ENCODE measurements at regions not wholly inside any gene's neighbourhood (a gene's known extent, or its start where the extent isn't known, plus 50 kb on each side); places are given as distances from the start of the nearest gene placed in this dataset.

- Histone ChIP-seq H3K27me3 (ENCODE audit: control insufficient read depth in 1 of 2, insufficient read depth in 2 of 2, low read length in 2 of 2) (no peaks in the 10 kb centered on the region), H3K9ac (ENCODE audit: low read depth in 1 of 2, low read length in 2 of 2) (no peak overlapping the region), H3K27ac (ENCODE audit: low read depth, low read length) (no peak overlapping the region), H3K36me3 (ENCODE audit: control insufficient read depth in 1 of 2, insufficient read depth in 2 of 2, low read length in 2 of 2) (no peaks in the 10 kb centered on the region), H3K4me1 (ENCODE audit: control insufficient read depth in 1 of 2, insufficient read depth in 2 of 2, low read length in 2 of 2) (no peaks in the 10 kb centered on the region), H3K9me3 (ENCODE audit: control insufficient read depth in 1 of 2, low read length in 2 of 2) (no peaks in the 10 kb centered on the region), H3K4me3 (ENCODE audit: low read depth in 1 of 2, low read length in 2 of 2) (no peak overlapping the region)
Observed at GRCh38 chr2:181143790-181144300, 163.4 kb downstream of the UBE2E3 start.

GRCh38 chr2:181145645-181146044, 165.2 kb downstream of the UBE2E3 start:
- Histone ChIP-seq H3K4me3 (ENCODE audit: low read depth in 1 of 2, low read length in 2 of 2) (no peak overlapping the region), H3K27ac (ENCODE audit: low read depth, low read length) (no peak overlapping the region), H3K9me3 (ENCODE audit: control insufficient read depth in 1 of 2, low read length in 2 of 2) (no peaks in the 10 kb centered on the region), H3K9ac (ENCODE audit: low read depth in 1 of 2, low read length in 2 of 2) (no peak overlapping the region), H3K4me1 (ENCODE audit: control insufficient read depth in 1 of 2, insufficient read depth in 2 of 2, low read length in 2 of 2) (no peaks in the 10 kb centered on the region), H3K36me3 (ENCODE audit: control insufficient read depth in 1 of 2, insufficient read depth in 2 of 2, low read length in 2 of 2) (no peaks in the 10 kb centered on the region), H3K27me3 (ENCODE audit: control insufficient read depth in 1 of 2, insufficient read depth in 2 of 2, low read length in 2 of 2) (no peaks in the 10 kb centered on the region)

GRCh38 chr2:181146171-181146570, 165.8 kb downstream of the UBE2E3 start:
- no peaks in the 10 kb centered on the region for H3K4me1 ChIP-seq (ENCODE audit: control insufficient read depth in 1 of 2, insufficient read depth in 2 of 2, low read length in 2 of 2)
- H3K36me3 ChIP-seq (ENCODE audit: control insufficient read depth in 1 of 2, insufficient read depth in 2 of 2, low read length in 2 of 2) = no peaks in the 10 kb centered on the region
- H3K27me3 ChIP-seq (ENCODE audit: control insufficient read depth in 1 of 2, insufficient read depth in 2 of 2, low read length in 2 of 2) = no peaks in the 10 kb centered on the region
- no peak overlapping the region for H3K27ac ChIP-seq (ENCODE audit: low read depth, low read length)
- H3K4me3 ChIP-seq (ENCODE audit: low read depth in 1 of 2, low read length in 2 of 2) = no peak overlapping the region
- no peak overlapping the region for H3K9ac ChIP-seq (ENCODE audit: low read depth in 1 of 2, low read length in 2 of 2)
- H3K9me3 ChIP-seq (ENCODE audit: control insufficient read depth in 1 of 2, low read length in 2 of 2) = no peaks in the 10 kb centered on the region

GRCh38 chr2:181149056-181149455, 168.7 kb downstream of the UBE2E3 start:
- H3K27me3 ChIP-seq (ENCODE audit: control insufficient read depth in 1 of 2, insufficient read depth in 2 of 2, low read length in 2 of 2) = no peaks in the 10 kb centered on the region
- H3K36me3 ChIP-seq (ENCODE audit: control insufficient read depth in 1 of 2, insufficient read depth in 2 of 2, low read length in 2 of 2) = no peaks in the 10 kb centered on the region
- H3K4me3 ChIP-seq (ENCODE audit: low read depth in 1 of 2, low read length in 2 of 2) = no peak overlapping the region
- no peaks in the 10 kb centered on the region for H3K4me1 ChIP-seq (ENCODE audit: control insufficient read depth in 1 of 2, insufficient read depth in 2 of 2, low read length in 2 of 2)
- no peak overlapping the region for H3K27ac ChIP-seq (ENCODE audit: low read depth, low read length)
- no peak overlapping the region for H3K9ac ChIP-seq (ENCODE audit: low read depth in 1 of 2, low read length in 2 of 2)
- H3K9me3 ChIP-seq (ENCODE audit: control insufficient read depth in 1 of 2, low read length in 2 of 2) = no peaks in the 10 kb centered on the region

- H3K27me3 ChIP-seq (ENCODE audit: control insufficient read depth in 1 of 2, insufficient read depth in 2 of 2, low read length in 2 of 2) = no peaks in the 10 kb centered on the region
- H3K36me3 ChIP-seq (ENCODE audit: control insufficient read depth in 1 of 2, insufficient read depth in 2 of 2, low read length in 2 of 2) = no peaks in the 10 kb centered on the region
- H3K27ac ChIP-seq (ENCODE audit: low read depth, low read length) = no peak overlapping the region
- peaks cover 3 to 6% of the 10 kb centered on the region in 2 donors for H3K9me3 ChIP-seq (ENCODE audit: control insufficient read depth in 1 of 2, low read length in 2 of 2)
- no peak overlapping the region for H3K4me3 ChIP-seq (ENCODE audit: low read depth in 1 of 2, low read length in 2 of 2)
- no peak overlapping the region for H3K9ac ChIP-seq (ENCODE audit: low read depth in 1 of 2, low read length in 2 of 2)
- no peaks in the 10 kb centered on the region for H3K4me1 ChIP-seq (ENCODE audit: control insufficient read depth in 1 of 2, insufficient read depth in 2 of 2, low read length in 2 of 2)
Observed at GRCh38 chr2:181152226-181152625, 171.8 kb downstream of the UBE2E3 start.

- Histone ChIP-seq H3K4me3 (ENCODE audit: low read depth in 1 of 2, low read length in 2 of 2) (no peak overlapping the region), H3K4me1 (ENCODE audit: control insufficient read depth in 1 of 2, insufficient read depth in 2 of 2, low read length in 2 of 2) (no peaks in the 10 kb centered on the region), H3K9me3 (ENCODE audit: control insufficient read depth in 1 of 2, low read length in 2 of 2) (peaks cover 3 to 6% of the 10 kb centered on the region in 2 donors), H3K9ac (ENCODE audit: low read depth in 1 of 2, low read length in 2 of 2) (no peak overlapping the region), H3K27ac (ENCODE audit: low read depth, low read length) (no peak overlapping the region), H3K27me3 (ENCODE audit: control insufficient read depth in 1 of 2, insufficient read depth in 2 of 2, low read length in 2 of 2) (no peaks in the 10 kb centered on the region), H3K36me3 (ENCODE audit: control insufficient read depth in 1 of 2, insufficient read depth in 2 of 2, low read length in 2 of 2) (no peaks in the 10 kb centered on the region)
Observed at GRCh38 chr2:181152701-181153100, 172.3 kb downstream of the UBE2E3 start.

GRCh38 chr2:181153886-181154285, 173.5 kb downstream of the UBE2E3 start:
- Histone ChIP-seq H3K27me3 (ENCODE audit: control insufficient read depth in 1 of 2, insufficient read depth in 2 of 2, low read length in 2 of 2) (no peaks in the 10 kb centered on the region), H3K4me1 (ENCODE audit: control insufficient read depth in 1 of 2, insufficient read depth in 2 of 2, low read length in 2 of 2) (no peaks in the 10 kb centered on the region), H3K36me3 (ENCODE audit: control insufficient read depth in 1 of 2, insufficient read depth in 2 of 2, low read length in 2 of 2) (no peaks in the 10 kb centered on the region), H3K9me3 (ENCODE audit: control insufficient read depth in 1 of 2, low read length in 2 of 2) (peaks cover 3 to 6% of the 10 kb centered on the region in 2 donors), H3K9ac (ENCODE audit: low read depth in 1 of 2, low read length in 2 of 2) (no peak overlapping the region), H3K4me3 (ENCODE audit: low read depth in 1 of 2, low read length in 2 of 2) (no peak overlapping the region), H3K27ac (ENCODE audit: low read depth, low read length) (no peak overlapping the region)

GRCh38 chr2:181157326-181157725, 176.9 kb downstream of the UBE2E3 start:
- Histone ChIP-seq H3K27ac (ENCODE audit: low read depth, low read length) (no peak overlapping the region), H3K36me3 (ENCODE audit: control insufficient read depth in 1 of 2, insufficient read depth in 2 of 2, low read length in 2 of 2) (no peaks in the 10 kb centered on the region), H3K9ac (ENCODE audit: low read depth in 1 of 2, low read length in 2 of 2) (no peak overlapping the region), H3K4me1 (ENCODE audit: control insufficient read depth in 1 of 2, insufficient read depth in 2 of 2, low read length in 2 of 2) (no peaks in the 10 kb centered on the region), H3K27me3 (ENCODE audit: control insufficient read depth in 1 of 2, insufficient read depth in 2 of 2, low read length in 2 of 2) (no peaks in the 10 kb centered on the region), H3K4me3 (ENCODE audit: low read depth in 1 of 2, low read length in 2 of 2) (no peak overlapping the region), H3K9me3 (ENCODE audit: control insufficient read depth in 1 of 2, low read length in 2 of 2) (peaks cover 3 to 6% of the 10 kb centered on the region in 2 donors)

GRCh38 chr2:181158427-181158826, 178.0 kb downstream of the UBE2E3 start:
- H3K27ac ChIP-seq (ENCODE audit: low read depth, low read length) = no peak overlapping the region
- peaks cover 3 to 6% of the 10 kb centered on the region in 2 donors for H3K9me3 ChIP-seq (ENCODE audit: control insufficient read depth in 1 of 2, low read length in 2 of 2)
- no peaks in the 10 kb centered on the region for H3K27me3 ChIP-seq (ENCODE audit: control insufficient read depth in 1 of 2, insufficient read depth in 2 of 2, low read length in 2 of 2)
- no peaks in the 10 kb centered on the region for H3K36me3 ChIP-seq (ENCODE audit: control insufficient read depth in 1 of 2, insufficient read depth in 2 of 2, low read length in 2 of 2)
- no peaks in the 10 kb centered on the region for H3K4me1 ChIP-seq (ENCODE audit: control insufficient read depth in 1 of 2, insufficient read depth in 2 of 2, low read length in 2 of 2)
- H3K9ac ChIP-seq (ENCODE audit: low read depth in 1 of 2, low read length in 2 of 2) = no peak overlapping the region
- no peak overlapping the region for H3K4me3 ChIP-seq (ENCODE audit: low read depth in 1 of 2, low read length in 2 of 2)

- H3K9me3 ChIP-seq (ENCODE audit: control insufficient read depth in 1 of 2, low read length in 2 of 2) = no peaks in the 10 kb centered on the region
- no peaks in the 10 kb centered on the region for H3K27me3 ChIP-seq (ENCODE audit: control insufficient read depth in 1 of 2, insufficient read depth in 2 of 2, low read length in 2 of 2)
- no peak overlapping the region for H3K4me3 ChIP-seq (ENCODE audit: low read depth in 1 of 2, low read length in 2 of 2)
- no peak overlapping the region for H3K27ac ChIP-seq (ENCODE audit: low read depth, low read length)
- no peaks in the 10 kb centered on the region for H3K4me1 ChIP-seq (ENCODE audit: control insufficient read depth in 1 of 2, insufficient read depth in 2 of 2, low read length in 2 of 2)
- H3K9ac ChIP-seq (ENCODE audit: low read depth in 1 of 2, low read length in 2 of 2) = no peak overlapping the region
- no peaks in the 10 kb centered on the region for H3K36me3 ChIP-seq (ENCODE audit: control insufficient read depth in 1 of 2, insufficient read depth in 2 of 2, low read length in 2 of 2)
Observed at GRCh38 chr2:181161615-181162014, 181.2 kb downstream of the UBE2E3 start.

- Histone ChIP-seq H3K27me3 (ENCODE audit: control insufficient read depth in 1 of 2, insufficient read depth in 2 of 2, low read length in 2 of 2) (no peaks in the 10 kb centered on the region), H3K9ac (ENCODE audit: low read depth in 1 of 2, low read length in 2 of 2) (no peak overlapping the region), H3K4me1 (ENCODE audit: control insufficient read depth in 1 of 2, insufficient read depth in 2 of 2, low read length in 2 of 2) (no peaks in the 10 kb centered on the region), H3K4me3 (ENCODE audit: low read depth in 1 of 2, low read length in 2 of 2) (no peak overlapping the region), H3K9me3 (ENCODE audit: control insufficient read depth in 1 of 2, low read length in 2 of 2) (no peaks in the 10 kb centered on the region), H3K27ac (ENCODE audit: low read depth, low read length) (no peak overlapping the region), H3K36me3 (ENCODE audit: control insufficient read depth in 1 of 2, insufficient read depth in 2 of 2, low read length in 2 of 2) (no peaks in the 10 kb centered on the region)
Observed at GRCh38 chr2:181163139-181163538, 182.7 kb downstream of the UBE2E3 start.
